GM12865 (cell line): ENCODE measurements at regions not wholly inside any gene's neighbourhood (a gene's known extent, or its start where the extent isn't known, plus 50 kb on each side); places are given as distances from the start of the nearest gene placed in this dataset.
A peak's percentile ranks its signal among the peaks of the same experiment; 100 is the strongest.

Experiments
- DNase-seq: peaks from one replicate; pipeline ENCODE4 v3.0.0; 2010; ENCODE audit warnings: low read depth
- H3K4me3 ChIP-seq: 2 replicates; pipeline ENCODE4 v1.5.1; 2011; ENCODE audit warnings: mild to moderate bottlenecking, low read depth, low read length, control low read depth
- CTCF ChIP-seq: IDR thresholded peaks from 2 replicates; pipeline ENCODE4 v1.5.1; 2011; ENCODE audit warnings: low read length, control low read depth, low read depth, inconsistent platforms; ENCODE audit not compliant: insufficient read depth; ENCODE audit errors: missing control alignments

GRCh38 chr1:170823120-170823519 is 112.2 kb upstream of the MROH9 start:
- no peak for TF ChIP-seq CTCF
- no peak overlapping the region for H3K4me3 ChIP-seq
- no peak for DNase-seq

GRCh38 chr1:170831276-170831675 is 104.1 kb upstream of the MROH9 start:
- no peak overlapping the region for H3K4me3 ChIP-seq
- no peak for TF ChIP-seq CTCF
- no peak for DNase-seq

GRCh38 chr1:170836141-170836540 is 99.2 kb upstream of the MROH9 start:
- no peak overlapping the region for H3K4me3 ChIP-seq
- DNase-seq = no peak
- no peak for TF ChIP-seq CTCF

GRCh38 chr1:170840371-170840770 is 95.0 kb upstream of the MROH9 start:
- no peak for DNase-seq
- H3K4me3 ChIP-seq = no peak overlapping the region
- no peak for TF ChIP-seq CTCF

GRCh38 chr1:170853302-170853701 is 82.0 kb upstream of the MROH9 start:
- TF ChIP-seq CTCF = no peak
- no peak overlapping the region for H3K4me3 ChIP-seq
- peak; percentile 83 for DNase-seq

- H3K4me3 ChIP-seq = no peak overlapping the region
- no peak for TF ChIP-seq CTCF
- DNase-seq = peak; percentile 15
Measured at GRCh38 chr1:170853867-170854266, 81.5 kb upstream of the MROH9 start.

- H3K4me3 ChIP-seq = no peak overlapping the region
- no peak for TF ChIP-seq CTCF
- no peak for DNase-seq
Measured at GRCh38 chr1:170854677-170855076, 80.7 kb upstream of the MROH9 start.
